Dendritic cell treated with granulocyte-macrophage colony-stimulating factor and Interleukin-4, amounts not matched to agents 40 ng/mL and 50 ng/mL, for 4 days (primary cell): ENCODE measurements at regions not wholly inside any gene's neighbourhood (a gene's known extent, or its start where the extent isn't known, plus 50 kb on each side); places are given as distances from the start of the nearest gene placed in this dataset.
A peak's percentile ranks its signal among the peaks of the same experiment; 100 is the strongest.

Source experiments
- H3K27ac Mint-ChIP-seq: one replicate; pipeline ENCODE4 v1.8.0; 2022; ENCODE audit warnings: mild to moderate bottlenecking, mixed read lengths
- H3K27me3 Mint-ChIP-seq: one replicate; pipeline ENCODE4 v1.8.0; 2022; ENCODE audit warnings: mild to moderate bottlenecking, mixed read lengths
- H3K36me3 Mint-ChIP-seq: one replicate; pipeline ENCODE4 v1.8.0; 2022; ENCODE audit warnings: low read depth, mixed read lengths
- H3K4me1 Mint-ChIP-seq: one replicate; pipeline ENCODE4 v1.8.0; 2022; ENCODE audit warnings: low read depth, mixed read lengths
- H3K4me3 Mint-ChIP-seq: one replicate; pipeline ENCODE4 v1.8.0; 2022; ENCODE audit warnings: mild to moderate bottlenecking, moderate library complexity, mixed read lengths
- H3K9me3 Mint-ChIP-seq: one replicate; pipeline ENCODE4 v1.8.0; 2022; ENCODE audit warnings: mixed read lengths
- intact Hi-C: fragments of 100-400 bp; cut with micrococcal nuclease; formaldehyde crosslinking; loops from one replicate; pipeline ENCODE4 v1.15.0; 2022

DNA sequence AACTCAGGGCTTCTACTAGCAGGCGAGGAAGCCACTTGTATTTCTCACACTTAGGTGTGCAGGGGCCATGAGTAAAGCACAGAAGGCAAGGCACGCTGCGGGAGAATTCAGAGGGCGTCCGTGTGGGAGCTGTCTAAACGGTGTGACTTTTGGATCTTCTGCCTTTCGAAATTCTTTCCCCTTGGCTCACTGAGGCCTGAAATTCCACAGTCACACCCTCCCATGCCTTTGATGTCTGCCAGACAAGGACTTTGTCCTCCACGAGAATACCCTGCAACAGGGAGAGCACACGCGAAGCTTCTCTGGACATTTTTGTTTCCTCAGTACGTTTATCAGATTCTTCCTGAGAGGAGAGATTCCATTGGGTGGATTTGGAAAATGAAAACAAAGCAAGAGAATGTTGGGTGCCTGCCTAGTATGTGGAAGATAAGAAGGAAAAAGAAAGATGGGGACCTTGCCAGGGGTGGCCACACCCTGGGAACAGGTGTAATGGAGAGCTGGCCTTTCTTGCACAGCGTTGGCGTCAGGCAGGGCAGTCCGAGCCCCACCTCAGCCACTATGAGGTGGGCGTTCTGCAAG is 235.7 kb downstream of the MYLK4 start:
- H3K4me1 Mint-ChIP-seq, result no peaks in the 10 kb centered on the region
- no peak overlapping the region for H3K27ac Mint-ChIP-seq
- H3K9me3 Mint-ChIP-seq, result peaks cover 11% of the 10 kb centered on the region
- intact Hi-C loops, result no loop called here
- no peaks in the 10 kb centered on the region for H3K36me3 Mint-ChIP-seq
- peaks cover 47% of the 10 kb centered on the region for H3K27me3 Mint-ChIP-seq
- H3K4me3 Mint-ChIP-seq, result no peak overlapping the region

DNA sequence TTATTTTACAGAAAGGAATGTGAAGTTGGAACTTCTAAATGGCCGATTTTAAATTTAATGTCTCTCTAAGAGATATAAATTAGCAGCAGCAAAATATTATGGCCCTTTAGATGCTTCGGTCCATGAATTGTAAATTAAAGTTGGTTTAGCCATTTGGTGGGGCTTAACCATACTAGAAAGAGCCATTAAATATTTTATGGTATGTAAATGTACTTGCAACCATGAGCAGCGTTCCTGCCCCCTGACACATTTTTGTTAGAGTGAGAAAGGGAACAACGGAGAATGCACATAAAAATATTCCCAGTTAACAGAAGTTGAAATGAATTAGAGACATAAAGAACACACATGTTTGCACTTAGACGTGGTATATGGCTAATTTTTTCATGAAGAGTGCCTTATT is 237.9 kb downstream of the MYLK4 start:
- intact Hi-C loops, result no loop called here
- Mint-ChIP-seq H3K36me3 (no peaks in the 10 kb centered on the region), H3K4me1 (peaks cover 5% of the 10 kb centered on the region), H3K27me3 (peaks cover 45% of the 10 kb centered on the region), H3K4me3 (no peak overlapping the region), H3K27ac (no peak overlapping the region), H3K9me3 (no peaks in the 10 kb centered on the region)

DNA sequence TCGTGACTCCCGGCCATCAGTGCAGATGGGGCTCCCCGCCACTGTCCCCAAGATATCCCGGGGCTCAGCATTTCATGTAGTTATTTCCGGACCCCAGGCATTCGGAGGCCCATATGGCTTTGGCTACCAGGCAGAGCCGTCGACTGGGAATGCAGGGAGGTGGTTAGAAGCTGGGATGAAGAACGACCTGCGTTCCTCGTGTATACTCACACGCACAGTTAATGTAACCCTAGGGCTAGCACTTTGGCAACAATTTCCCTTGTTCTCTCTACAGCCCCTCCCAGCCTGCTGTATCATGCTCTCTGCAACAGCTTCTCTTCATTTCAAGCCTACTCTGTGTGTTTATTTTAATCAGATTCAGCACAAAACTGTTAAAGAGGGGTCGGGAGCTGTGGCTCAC is 240.4 kb downstream of the MYLK4 start:
- peaks cover 10% of the 10 kb centered on the region for H3K4me1 Mint-ChIP-seq
- no peaks in the 10 kb centered on the region for H3K9me3 Mint-ChIP-seq
- no peak overlapping the region for H3K27ac Mint-ChIP-seq
- peaks cover 48% of the 10 kb centered on the region for H3K27me3 Mint-ChIP-seq
- no peaks in the 10 kb centered on the region for H3K36me3 Mint-ChIP-seq
- intact Hi-C loops, result no loop called here
- H3K4me3 Mint-ChIP-seq, result no peak overlapping the region

DNA sequence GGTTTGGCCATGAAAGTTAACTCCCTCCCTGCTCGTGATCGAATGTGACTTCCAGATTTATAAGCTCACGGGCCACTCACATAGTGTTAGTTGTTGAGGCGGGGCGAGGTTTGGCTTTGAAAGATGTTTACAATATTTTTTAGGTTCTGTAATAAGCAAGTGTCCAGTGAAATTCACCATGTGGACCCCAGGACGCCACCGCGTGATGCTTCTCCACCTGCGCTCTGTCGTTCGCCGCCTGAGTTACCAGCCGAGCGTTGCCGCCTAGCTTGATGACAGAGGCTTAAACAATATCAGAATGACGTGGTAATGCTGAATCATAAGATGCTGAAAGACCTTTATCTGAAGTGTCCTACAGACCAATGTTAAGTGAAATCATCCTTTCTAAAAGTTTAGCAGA is 241.0 kb downstream of the MYLK4 start:
- intact Hi-C loops, result no loop called here
- no peak overlapping the region for H3K27ac Mint-ChIP-seq
- no peaks in the 10 kb centered on the region for H3K36me3 Mint-ChIP-seq
- peaks cover 11% of the 10 kb centered on the region for H3K4me1 Mint-ChIP-seq
- H3K4me3 Mint-ChIP-seq, result no peak overlapping the region
- no peaks in the 10 kb centered on the region for H3K9me3 Mint-ChIP-seq
- peaks cover 50% of the 10 kb centered on the region for H3K27me3 Mint-ChIP-seq

DNA sequence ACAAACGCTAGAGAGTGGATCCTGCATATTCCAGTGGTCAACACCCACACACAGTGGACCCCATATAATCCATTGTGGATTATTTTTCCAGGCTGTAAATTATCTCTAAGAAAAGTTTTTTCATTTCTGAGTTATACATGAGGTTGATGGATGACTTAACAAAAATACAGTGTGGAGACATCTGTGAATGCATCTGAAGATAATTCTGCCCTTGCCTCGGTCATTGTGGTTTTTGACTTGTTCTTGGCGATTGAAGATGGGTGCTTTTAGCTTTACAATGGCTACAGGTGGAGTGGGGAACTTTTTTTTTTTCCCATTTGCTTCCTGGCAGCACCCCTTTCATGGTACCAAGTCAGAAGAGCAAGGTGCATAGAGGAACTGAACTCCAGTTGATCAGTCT is 242.7 kb downstream of the MYLK4 start:
- H3K4me1 Mint-ChIP-seq, result peaks cover 21% of the 10 kb centered on the region
- intact Hi-C loops, result no loop called here
- no peak overlapping the region for H3K4me3 Mint-ChIP-seq
- H3K36me3 Mint-ChIP-seq, result no peaks in the 10 kb centered on the region
- no peak overlapping the region for H3K27ac Mint-ChIP-seq
- H3K9me3 Mint-ChIP-seq, result no peaks in the 10 kb centered on the region
- H3K27me3 Mint-ChIP-seq, result peaks cover 45% of the 10 kb centered on the region

DNA sequence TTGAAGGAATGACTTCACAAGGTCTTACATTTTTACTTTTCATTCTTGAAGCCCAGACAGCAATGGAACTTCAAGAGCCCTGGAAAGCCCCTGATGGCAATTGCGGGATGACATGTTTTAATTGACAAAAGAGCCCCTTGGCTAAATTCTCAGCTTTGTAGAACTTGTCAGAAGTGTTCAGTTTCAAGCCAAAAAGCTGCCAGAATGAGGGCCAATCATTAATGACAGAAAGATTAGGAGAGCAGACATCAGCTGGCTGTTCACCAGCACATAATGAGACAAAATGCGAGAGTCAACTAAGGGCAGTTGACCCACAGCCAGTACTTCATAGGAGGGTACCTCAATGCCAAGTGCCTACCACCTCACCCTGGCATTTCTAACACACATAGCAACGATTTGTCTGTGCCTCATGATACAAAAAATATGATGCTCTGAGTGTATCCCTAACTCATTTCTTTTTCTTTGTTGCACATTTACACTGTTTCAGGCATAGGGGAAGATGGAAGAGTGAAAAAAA is 243.1 kb downstream of the MYLK4 start:
- Mint-ChIP-seq H3K9me3 (no peaks in the 10 kb centered on the region), H3K4me3 (no peak overlapping the region), H3K27ac (no peak overlapping the region), H3K36me3 (no peaks in the 10 kb centered on the region), H3K27me3 (peaks cover 48% of the 10 kb centered on the region), H3K4me1 (peaks cover 26% of the 10 kb centered on the region)
- intact Hi-C loops, result no loop called here

DNA sequence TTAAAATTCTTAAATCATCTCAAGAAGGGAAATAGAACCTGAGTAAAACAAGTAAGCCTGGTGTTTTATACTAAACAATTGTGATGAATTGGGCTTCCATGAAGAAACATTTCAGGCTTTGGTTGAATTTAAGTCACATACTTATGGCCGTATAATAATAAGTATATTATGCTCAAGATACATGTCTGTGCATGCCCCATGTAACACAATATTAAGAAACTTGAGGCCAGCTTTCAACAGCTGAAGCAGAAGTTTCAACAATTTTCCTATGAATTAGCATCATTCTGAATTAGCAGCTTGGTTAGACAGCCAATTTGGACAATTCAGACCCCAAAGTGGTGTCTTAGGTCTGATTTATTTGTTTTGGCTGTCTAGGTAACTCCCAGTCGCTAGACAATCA is 243.7 kb downstream of the MYLK4 start:
- Mint-ChIP-seq H3K4me1 (peaks cover 31% of the 10 kb centered on the region), H3K9me3 (no peaks in the 10 kb centered on the region), H3K27ac (no peak overlapping the region), H3K36me3 (no peaks in the 10 kb centered on the region), H3K4me3 (no peak overlapping the region), H3K27me3 (peaks cover 51% of the 10 kb centered on the region)
- intact Hi-C loops, result no loop called here

DNA sequence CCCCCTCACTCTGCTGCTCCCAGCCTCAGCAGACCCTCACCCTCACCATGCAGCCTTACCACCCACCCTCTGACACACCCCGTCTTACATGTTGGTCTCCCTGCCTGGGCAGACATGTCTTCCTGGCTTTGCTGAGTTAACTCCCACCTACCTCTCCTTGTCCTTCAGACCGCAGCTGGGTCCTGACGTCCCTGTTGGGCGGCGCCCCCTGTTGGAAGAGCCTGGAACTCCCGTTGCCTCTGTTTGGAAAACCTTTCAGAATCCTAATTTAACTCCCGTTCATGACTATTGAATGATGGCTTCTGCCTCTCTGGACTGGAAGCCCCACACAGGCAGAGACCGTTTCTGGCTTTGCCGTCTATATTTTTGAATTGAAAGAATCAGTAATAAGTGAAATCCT is 245.1 kb downstream of the MYLK4 start:
- intact Hi-C loops, result no loop called here
- Mint-ChIP-seq H3K4me1 (peaks cover 31% of the 10 kb centered on the region), H3K27ac (no peak overlapping the region), H3K4me3 (no peak overlapping the region), H3K9me3 (no peaks in the 10 kb centered on the region), H3K36me3 (no peaks in the 10 kb centered on the region), H3K27me3 (peaks cover 47% of the 10 kb centered on the region)

DNA sequence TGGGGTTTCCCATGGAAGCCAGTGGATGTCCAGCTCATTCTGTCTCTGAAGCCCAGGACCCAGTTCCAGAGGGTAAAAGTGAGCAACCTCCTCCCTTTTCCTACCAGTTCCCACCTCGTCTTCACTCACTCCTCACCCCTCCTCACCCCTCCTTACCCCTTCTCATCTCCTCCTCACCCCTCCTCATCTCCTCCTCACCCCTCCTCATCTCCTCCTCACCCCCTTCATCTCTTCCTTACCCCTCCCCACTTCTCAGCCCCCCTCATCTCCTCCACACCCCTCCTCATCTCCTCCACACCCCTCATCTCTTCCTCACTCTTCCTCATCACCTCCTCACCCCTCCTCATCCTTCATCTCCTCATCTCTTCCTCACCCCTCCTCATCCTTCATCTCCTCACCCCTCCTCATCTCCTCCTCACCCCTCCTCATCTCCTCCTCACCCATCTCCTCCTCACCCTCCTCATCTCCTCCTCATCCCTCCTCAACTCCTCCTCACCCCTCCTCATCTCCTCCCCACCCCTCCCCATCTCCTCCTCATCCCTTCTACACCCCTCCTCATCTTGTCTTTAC is 246.1 kb downstream of the MYLK4 start:
- peaks cover 31% of the 10 kb centered on the region for H3K4me1 Mint-ChIP-seq
- intact Hi-C loops, result no loop called here
- H3K9me3 Mint-ChIP-seq, result peaks cover under 1% of the 10 kb centered on the region
- no peak overlapping the region for H3K27ac Mint-ChIP-seq
- H3K27me3 Mint-ChIP-seq, result peaks cover 41% of the 10 kb centered on the region
- H3K36me3 Mint-ChIP-seq, result no peaks in the 10 kb centered on the region
- H3K4me3 Mint-ChIP-seq, result no peak overlapping the region

DNA sequence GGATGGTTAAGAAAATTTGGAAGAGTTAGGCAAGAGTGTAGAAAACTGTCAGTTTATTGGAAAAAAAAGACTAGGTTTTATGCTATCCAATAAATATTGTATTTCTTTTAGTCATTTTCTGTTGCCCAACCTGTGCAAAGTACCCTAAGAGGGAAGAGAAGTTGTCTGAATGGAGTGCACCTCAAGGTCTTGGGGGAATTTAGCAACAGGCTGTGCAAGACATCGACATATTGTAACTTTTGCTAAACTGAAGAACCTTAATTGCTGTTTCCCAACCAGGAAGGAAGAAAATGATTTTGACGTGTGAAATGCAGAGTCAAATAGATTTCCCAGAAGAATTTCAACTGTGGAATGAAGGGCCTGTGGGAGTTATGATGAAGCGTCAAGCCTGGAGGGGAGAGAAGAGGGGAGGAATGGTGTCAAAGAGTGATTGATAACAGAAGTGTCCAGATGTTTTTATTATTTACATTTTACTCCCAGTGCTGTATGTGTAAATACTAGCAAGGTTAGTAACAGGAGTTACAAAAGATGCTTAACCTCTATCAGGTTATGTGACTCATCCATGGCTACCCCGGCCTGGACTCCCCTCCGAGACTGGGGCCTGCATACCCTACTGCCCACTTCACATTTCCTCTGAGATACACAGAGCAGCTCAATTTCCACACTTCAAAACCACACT is 246.8 kb downstream of the MYLK4 start:
- Mint-ChIP-seq H3K27ac (no peak overlapping the region), H3K27me3 (peaks cover 42% of the 10 kb centered on the region), H3K9me3 (peaks cover 6% of the 10 kb centered on the region), H3K4me3 (no peak overlapping the region), H3K36me3 (no peaks in the 10 kb centered on the region), H3K4me1 (peaks cover 31% of the 10 kb centered on the region)
- intact Hi-C loops, result no loop called here

DNA sequence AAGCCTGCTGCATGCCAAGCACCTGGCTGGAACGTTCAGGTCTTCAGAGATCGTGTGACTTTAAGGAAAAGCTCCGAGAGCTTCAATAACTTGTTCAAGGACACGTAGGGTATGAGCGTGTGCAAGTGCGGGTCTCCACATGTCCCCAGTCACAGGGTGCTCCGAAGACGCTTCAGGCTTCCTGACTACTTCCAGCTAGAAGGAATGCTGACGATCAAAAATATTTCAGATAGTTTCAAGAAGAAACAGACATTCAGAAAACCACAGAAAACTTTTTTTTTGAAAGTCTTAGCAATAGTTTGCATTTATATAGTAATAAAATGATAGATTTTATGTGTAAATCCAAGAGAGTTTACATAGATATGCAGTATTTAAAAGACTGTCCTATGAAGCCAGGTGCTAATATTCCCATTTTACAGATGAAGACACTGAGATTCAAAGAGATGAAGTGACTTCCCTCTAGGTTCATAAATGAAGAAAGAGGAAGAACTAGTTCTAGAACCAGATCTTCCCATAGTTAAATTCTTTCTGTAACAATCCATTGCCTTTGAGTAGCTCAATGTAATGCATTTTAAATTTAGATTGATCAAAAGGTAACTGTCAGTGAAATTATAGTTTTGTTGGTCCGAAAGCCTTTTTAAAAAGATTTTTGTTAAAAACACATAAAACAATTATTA is 247.6 kb downstream of the MYLK4 start:
- H3K27ac Mint-ChIP-seq, result no peak overlapping the region
- H3K9me3 Mint-ChIP-seq, result peaks cover 10% of the 10 kb centered on the region
- intact Hi-C loops, result no loop called here
- no peak overlapping the region for H3K4me3 Mint-ChIP-seq
- no peaks in the 10 kb centered on the region for H3K36me3 Mint-ChIP-seq
- peaks cover 26% of the 10 kb centered on the region for H3K4me1 Mint-ChIP-seq
- H3K27me3 Mint-ChIP-seq, result peaks cover 43% of the 10 kb centered on the region

DNA sequence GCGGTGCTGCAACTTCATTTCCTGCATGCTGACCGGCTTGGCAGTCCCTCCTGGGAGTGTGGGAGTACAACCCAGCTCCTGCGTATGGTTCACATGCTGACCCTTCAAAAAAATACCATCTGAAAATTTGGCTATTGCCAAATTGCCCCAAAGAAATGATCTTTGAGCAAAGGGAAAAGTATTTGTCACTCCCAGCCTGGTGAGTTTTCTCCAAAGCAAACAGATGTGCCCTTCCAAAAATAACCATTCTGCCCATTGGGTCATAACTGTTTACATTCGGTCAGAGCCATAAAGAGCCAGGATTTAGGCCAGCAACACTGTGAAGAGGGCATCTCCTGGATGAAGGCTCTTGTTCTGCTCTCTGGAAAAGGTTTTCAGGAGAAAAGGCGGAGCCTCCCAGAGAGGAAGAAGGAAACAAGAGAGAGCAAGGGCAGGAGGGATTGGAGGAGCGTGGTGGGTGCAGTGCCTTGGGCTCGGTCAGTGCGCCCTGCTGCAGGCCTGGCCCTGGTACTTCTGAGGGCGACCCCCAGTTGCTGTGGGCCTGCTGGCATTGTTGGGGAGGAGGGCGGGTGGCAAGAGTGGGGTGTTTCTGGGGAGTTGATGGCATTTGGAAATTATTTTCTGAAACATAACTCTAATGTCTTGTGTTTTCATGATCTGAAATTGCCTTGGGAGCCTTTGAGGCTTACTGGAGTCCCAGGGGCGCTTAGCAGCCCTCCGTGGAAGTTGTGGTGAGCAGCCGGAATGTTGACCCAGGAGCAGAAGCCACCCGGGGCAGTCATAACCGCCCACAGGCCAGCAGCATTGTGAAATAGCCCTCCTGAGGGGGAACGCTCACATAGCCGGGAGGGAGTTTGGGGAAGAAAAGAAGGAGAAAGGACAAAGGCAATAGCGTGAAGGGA is 248.4 kb downstream of the MYLK4 start:
- Mint-ChIP-seq H3K4me3 (no peak overlapping the region), H3K36me3 (no peaks in the 10 kb centered on the region)

DNA sequence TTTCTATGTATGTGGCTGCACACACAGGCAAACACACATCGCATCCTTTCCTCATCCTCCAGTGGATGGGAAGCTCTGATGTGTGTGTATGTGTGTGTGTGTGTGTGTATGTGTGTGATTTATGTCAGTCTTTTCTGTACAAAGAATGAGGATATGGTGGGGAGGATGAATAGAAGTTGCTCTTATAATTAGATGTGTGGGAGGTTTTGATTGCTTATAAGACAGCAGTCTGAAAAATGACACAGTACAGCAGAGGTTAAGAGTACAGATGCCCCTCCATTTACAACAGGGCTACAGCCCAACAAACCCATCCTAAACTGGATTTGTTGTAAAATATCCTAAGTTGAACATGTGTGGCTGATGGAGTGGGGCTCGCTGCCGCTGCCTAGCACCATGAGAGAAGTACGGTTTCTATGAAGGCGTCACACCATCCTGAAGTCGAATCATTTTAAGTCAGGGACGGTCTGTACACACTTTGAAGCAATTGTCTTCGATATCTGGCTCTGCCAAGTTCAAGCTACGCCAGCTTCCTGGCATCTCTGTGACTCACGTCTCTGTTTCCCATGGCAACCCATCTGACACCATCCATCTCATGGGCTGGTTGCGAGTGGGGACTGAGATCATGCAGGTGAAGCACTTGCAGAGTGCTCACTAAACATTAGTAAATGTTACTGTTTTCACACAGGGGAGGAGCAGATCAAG is 252.6 kb downstream of the MYLK4 start:
- peaks cover 10% of the 10 kb centered on the region for H3K4me1 Mint-ChIP-seq
- peaks cover 25% of the 10 kb centered on the region for H3K27me3 Mint-ChIP-seq
- H3K36me3 Mint-ChIP-seq, result no peaks in the 10 kb centered on the region
- H3K27ac Mint-ChIP-seq, result no peak overlapping the region
- peaks cover 10% of the 10 kb centered on the region for H3K9me3 Mint-ChIP-seq
- intact Hi-C loops, result no loop called here
- H3K4me3 Mint-ChIP-seq, result no peak overlapping the region

More for the DNA sequence above, 248.4 kb downstream of the MYLK4 start:
- intact Hi-C loops, result no loop called here
- peaks cover 26% of the 10 kb centered on the region for H3K4me1 Mint-ChIP-seq
- peak overlapping the region; percentile 4 for H3K27ac Mint-ChIP-seq
- H3K27me3 Mint-ChIP-seq, result peaks cover 41% of the 10 kb centered on the region
- H3K9me3 Mint-ChIP-seq, result peaks cover 10% of the 10 kb centered on the region
